ENCODE measurements at regions not wholly inside any gene's neighbourhood (a gene's known extent, or its start where the extent isn't known, plus 50 kb on each side); places are given as distances from the start of the nearest gene placed in this dataset.
"Not testable (repeated sequence)": the region's sequence is repeated elsewhere in the genome, so short reads cannot be mapped to it uniquely, and the experiment has no call there.

GRCh38 chr2:87319705-87320104 is 298.1 kb upstream of the PLGLB1 start:
- DNase-seq = not testable (repeated sequence)

GRCh38 chr2:87321201-87321600 is 299.6 kb upstream of the PLGLB1 start:
- DNase-seq = not testable (repeated sequence)

- not testable (repeated sequence) for DNase-seq
These were observed 302.8 kb upstream of the PLGLB1 start for GRCh38 chr2:87324335-87325041.

- not testable (repeated sequence) for DNase-seq
These were observed 303.6 kb upstream of the PLGLB1 start for GRCh38 chr2:87325042-87325910.

- DNase-seq = not testable (repeated sequence)
These were observed 304.3 kb upstream of the PLGLB1 start for GRCh38 chr2:87325911-87326294.

GRCh38 chr2:87326754-87327153 is 305.1 kb upstream of the PLGLB1 start:
- not testable (repeated sequence) for DNase-seq

- not testable (repeated sequence) for DNase-seq
These were observed 306.2 kb upstream of the PLGLB1 start for GRCh38 chr2:87327648-87328371.

GRCh38 chr2:87329529-87329928 is 307.9 kb upstream of the PLGLB1 start:
- DNase-seq = not testable (repeated sequence)

GRCh38 chr2:87330486-87330885 is 308.8 kb upstream of the PLGLB1 start:
- DNase-seq = not testable (repeated sequence)

- DNase-seq = not testable (repeated sequence)
These were observed 310.4 kb upstream of the PLGLB1 start for GRCh38 chr2:87331940-87332583.

GRCh38 chr2:87334888-87335287 is 313.2 kb upstream of the PLGLB1 start:
- DNase-seq = not testable (repeated sequence)

GRCh38 chr2:87338998-87339397 is 317.4 kb upstream of the PLGLB1 start:
- not testable (repeated sequence) for DNase-seq

GRCh38 chr2:87341601-87342014 is 320.0 kb upstream of the PLGLB1 start:
- peak; percentile 51 for DNase-seq

- not testable (repeated sequence) for DNase-seq
These were observed 320.5 kb upstream of the PLGLB1 start for GRCh38 chr2:87342175-87342574.

- DNase-seq = not testable (repeated sequence)
These were observed 321.7 kb upstream of the PLGLB1 start for GRCh38 chr2:87343347-87343746.

- DNase-seq = not testable (repeated sequence)
These were observed 323.6 kb upstream of the PLGLB1 start for GRCh38 chr2:87345283-87345682.

GRCh38 chr2:87348556-87348955 is 326.9 kb upstream of the PLGLB1 start:
- DNase-seq = not testable (repeated sequence)

- peak; percentile 35 for DNase-seq
These were observed 327.4 kb upstream of the PLGLB1 start for GRCh38 chr2:87349006-87349405.

- not testable (repeated sequence) for DNase-seq
These were observed 330.7 kb upstream of the PLGLB1 start for GRCh38 chr2:87352178-87352934.

- not testable (repeated sequence) for DNase-seq
These were observed 331.8 kb upstream of the PLGLB1 start for GRCh38 chr2:87353408-87353807.

GRCh38 chr2:87354102-87354501 is 332.5 kb upstream of the PLGLB1 start:
- not testable (repeated sequence) for DNase-seq

GRCh38 chr2:87360250-87360649 is 338.6 kb upstream of the PLGLB1 start:
- not testable (repeated sequence) for DNase-seq
